SK-N-SH (cell line): ENCODE measurements at regions not wholly inside any gene's neighbourhood (a gene's known extent, or its start where the extent isn't known, plus 50 kb on each side); places are given as distances from the start of the nearest gene placed in this dataset.

Experiments
- CTCF ChIA-PET: fragments of 300-600, 350-600 bp; formaldehyde crosslinking; extraction: SDS; loops from one replicate; lab custom pipeline; 2021; lab: Yijun Ruan, JAX
- POLR2A ChIA-PET: fragments of 350-600 bp; sonication (Branson Sonifier 250); formaldehyde crosslinking; extraction: SDS; loops from one replicate; lab custom pipeline; 2020; ENCODE audit warnings: antibody characterized with exemption, inconsistent platforms; lab: Yijun Ruan, JAX
- DNase-seq: peaks from one replicate; pipeline ENCODE4 v3.0.0; 2012
- H2AFZ ChIP-seq: fragments of 200-600 bp; sonication (generic); 2 replicates; pipeline ENCODE4 v1.8.1; 2016; ENCODE audit warnings: antibody characterized with exemption, mild to moderate bottlenecking, low read depth
- H3F3A ChIP-seq: fragments of 200-600 bp; sonication (generic); replicated peaks from 2 replicates; pipeline ENCODE3; 2016; ENCODE audit warnings: antibody characterized with exemption, mild to moderate bottlenecking; ENCODE audit not compliant: insufficient read depth
- H3K27ac ChIP-seq, 2 experiments: fragments of 200-500 bp in 1 of 2; fragments of 200-600 bp in 1 of 2; sonication (Bioruptor generic) in 1 of 2; sonication (generic), shearing (Covaris generic) in 1 of 2; 2 replicates each; pipeline versions ENCODE4 v1.5.1 to v1.6.1; 2014 to 2016; ENCODE audit warnings: low read depth in 2 of 2, inconsistent platforms in 1 of 2, low read length in 1 of 2, mild to moderate bottlenecking in 1 of 2, mixed read lengths in 1 of 2
- H3K27me3 ChIP-seq: fragments of 200-600 bp; sonication (generic), shearing (Covaris generic); 2 replicates; pipeline ENCODE4 v1.6.1; 2016; ENCODE audit warnings: mixed run types; ENCODE audit not compliant: insufficient read depth
- H3K36me3 ChIP-seq, 2 experiments: fragments of 200-500 bp in 1 of 2; fragments of 200-600 bp in 1 of 2; sonication (Bioruptor generic) in 1 of 2; sonication (generic) in 1 of 2; replicated peaks in 1 of 2; 2 replicates each; pipeline versions ENCODE3 to v1.5.1; 2014 to 2016; ENCODE audit warnings: low read length in 1 of 2, mild to moderate bottlenecking in 1 of 2; ENCODE audit not compliant: insufficient read depth in 2 of 2, control insufficient read depth in 1 of 2
- H3K4me1 ChIP-seq, 2 experiments: fragments of 200-500 bp in 1 of 2; fragments of 200-600 bp in 1 of 2; sonication (Bioruptor generic) in 1 of 2; sonication (generic), shearing (Covaris generic) in 1 of 2; 2 replicates each; pipeline versions ENCODE4 v1.5.1 to v1.6.1; 2014 to 2016; ENCODE audit warnings: low read depth in 1 of 2, low read length in 1 of 2, mixed run types in 1 of 2; ENCODE audit not compliant: insufficient read depth in 2 of 2, control insufficient read depth in 1 of 2
- H3K4me2 ChIP-seq: fragments of 200-600 bp; sonication (generic), shearing (Covaris generic); 2 replicates; pipeline ENCODE4 v1.6.1; 2017; ENCODE audit warnings: mixed run types
- H3K4me3 ChIP-seq, 2 experiments: fragments of 200-500 bp in 1 of 2; fragments of 200-600 bp in 1 of 2; sonication (Bioruptor generic) in 1 of 2; sonication (generic), shearing (Covaris generic) in 1 of 2; 2 replicates each; pipeline versions ENCODE4 v1.5.1 to v1.8.1; 2014 to 2016; ENCODE audit warnings: low read depth in 2 of 2, inconsistent platforms in 1 of 2, low read length in 1 of 2, mild to moderate bottlenecking in 1 of 2, mixed read lengths in 1 of 2, moderate library complexity in 1 of 2
- H3K79me2 ChIP-seq: fragments of 200-600 bp; sonication (generic); 2 replicates; pipeline ENCODE4 v1.8.1; 2017; ENCODE audit warnings: mild to moderate bottlenecking; ENCODE audit not compliant: insufficient read depth
- H3K9ac ChIP-seq: fragments of 200-600 bp; sonication (generic); 2 replicates; pipeline ENCODE4 v1.6.1; 2017; ENCODE audit warnings: mixed run types
- H3K9me2 ChIP-seq: fragments of 200-600 bp; sonication (generic); 2 replicates; pipeline ENCODE4 v1.6.1; 2017; ENCODE audit warnings: mixed run types
- H3K9me3 ChIP-seq: fragments of 200-600 bp; sonication (generic); 2 replicates; pipeline ENCODE4 v1.6.1; 2017; ENCODE audit warnings: mixed run types, mild to moderate bottlenecking, moderate library complexity
- H4K20me1 ChIP-seq: fragments of 200-600 bp; sonication (generic); 2 replicates; pipeline ENCODE4 v1.6.1; 2017; ENCODE audit warnings: mild to moderate bottlenecking, mixed run types; ENCODE audit not compliant: insufficient read depth
- EP300 ChIP-seq, 2 experiments: IDR thresholded peaks; 2 replicates each; pipeline versions ENCODE4 v1.4.0 to v1.6.1; 2012; ENCODE audit warnings: borderline replicate concordance in 1 of 2, low read depth in 1 of 2, low read length in 1 of 2
- EZH2phosphoT487 ChIP-seq: fragments of 200-600 bp; sonication (generic); IDR thresholded peaks from 2 replicates; pipeline ENCODE4 v1.6.1; 2017; ENCODE audit warnings: low read depth, mixed run types, mild to moderate bottlenecking, antibody characterized with exemption, moderate library complexity, borderline replicate concordance
- FOXM1 ChIP-seq: IDR thresholded peaks from 2 replicates; pipeline ENCODE4 v1.4.0; 2012; ENCODE audit warnings: low read depth, mild to moderate bottlenecking
- GATA2 ChIP-seq: sonication (generic); formaldehyde crosslinking; IDR thresholded peaks from 2 replicates; pipeline ENCODE4 v1.5.0; 2020; ENCODE audit warnings: mild to moderate bottlenecking, missing genetic modification reagents
- JUND ChIP-seq: IDR thresholded peaks from 2 replicates; pipeline ENCODE4 v1.4.0; 2012
- MEF2A ChIP-seq: IDR thresholded peaks from 2 replicates; pipeline ENCODE4 v1.4.0; 2012; ENCODE audit warnings: low read depth, borderline replicate concordance
- NFIC ChIP-seq: IDR thresholded peaks from 2 replicates; pipeline ENCODE4 v1.4.0; 2012; ENCODE audit warnings: borderline replicate concordance
- NRF1 ChIP-seq: IDR thresholded peaks from 2 replicates; pipeline ENCODE4 v1.6.1; 2012; ENCODE audit warnings: low read depth, mild to moderate bottlenecking, low read length
- PBX3 ChIP-seq: IDR thresholded peaks from 2 replicates; pipeline ENCODE4; 2012
- POLR2AphosphoS5 ChIP-seq: IDR thresholded peaks from 2 replicates; pipeline ENCODE4 v1.6.1; 2012; ENCODE audit warnings: low read depth, low read length
- RAD21 ChIP-seq: IDR thresholded peaks from 2 replicates; pipeline ENCODE4 v1.6.1; 2012; ENCODE audit warnings: mild to moderate bottlenecking, low read length
- RFX5 ChIP-seq: IDR thresholded peaks from 2 replicates; pipeline ENCODE4 v1.6.1; 2012; ENCODE audit warnings: mild to moderate bottlenecking, improper control_type of control experiment, low read length
- TCF12 ChIP-seq: IDR thresholded peaks from 2 replicates; pipeline ENCODE4 v1.4.0; 2012
- TEAD4 ChIP-seq: IDR thresholded peaks from 2 replicates; pipeline ENCODE4 v1.4.0; 2012; ENCODE audit warnings: mild to moderate bottlenecking, borderline replicate concordance; ENCODE audit not compliant: insufficient read depth
- YY1 ChIP-seq: IDR thresholded peaks from 2 replicates; pipeline ENCODE4 v1.4.0; 2012; ENCODE audit warnings: low read depth, mild to moderate bottlenecking
- WGBS: methylation state at CpG from one replicate; pipeline ENCODE4 v1.1.6; 2017; ENCODE audit warnings: low lambda C conversion rate; 5-methylcytosine and 5-hydroxymethylcytosine counted together
- TF ChIP-seq, protein P1 (sequence below): IDR thresholded peaks from 2 replicates; pipeline ENCODE4 v1.4.0; 2012; ENCODE audit warnings: low read depth
- TF ChIP-seq, protein P2 (sequence below): fragments of 200-600 bp; sonication (generic); IDR thresholded peaks from 2 replicates; pipeline ENCODE4 v1.6.1; 2017; ENCODE audit warnings: antibody characterized with exemption, mild to moderate bottlenecking, moderate library complexity
- TF ChIP-seq, protein P3 (sequence below): IDR thresholded peaks from 2 replicates; pipeline ENCODE4 v1.6.1; 2012; ENCODE audit warnings: mild to moderate bottlenecking, low read depth, low read length, moderate library complexity
- TF ChIP-seq, protein P4 (sequence below): IDR thresholded peaks from 2 replicates; pipeline ENCODE4 v1.4.0; 2012; ENCODE audit warnings: low read depth, borderline replicate concordance

DNA sequence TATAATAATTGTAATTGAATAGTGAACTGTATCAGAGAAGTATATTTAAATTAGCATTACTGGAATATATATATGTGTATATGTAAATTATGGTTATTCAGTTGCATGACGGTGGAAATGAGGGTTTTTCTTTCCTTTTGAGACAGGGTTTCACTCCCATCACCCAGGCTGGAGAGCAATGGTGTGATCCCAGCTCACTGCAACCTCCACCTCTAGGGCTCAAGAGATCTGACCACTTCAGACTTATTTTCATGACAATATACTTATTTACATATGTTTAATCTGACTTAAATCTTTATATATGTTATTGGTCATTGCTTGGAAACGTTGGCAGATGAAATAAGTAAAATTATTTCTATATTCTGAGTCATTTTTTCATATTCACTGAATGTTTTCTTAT, 744.4 kb upstream of the PRR20A start:
- Histone ChIP-seq H3K4me1 (no peaks in the 10 kb centered on the region), H3K36me3 (no peaks in the 10 kb centered on the region), H3K79me2 (no peaks in the 10 kb centered on the region), H3K4me2 (no peak overlapping the region), H3K9me2 (no peaks in the 10 kb centered on the region), H3F3A (no peaks in the 10 kb centered on the region), H2AFZ (no peak overlapping the region), H4K20me1 (no peaks in the 10 kb centered on the region), H3K9me3 (no peaks in the 10 kb centered on the region), H3K4me3 (no peak overlapping the region), H3K27ac (no peak overlapping the region), H3K27me3 (no peaks in the 10 kb centered on the region), H3K9ac (no peak overlapping the region)
- ChIA-PET POLR2A (no interaction called here), CTCF (no interaction called here)
- DNase-seq: no peak
- 0% methylated on average over 2 of the region's 2 CpGs for WGBS
- TF ChIP-seq TCF12: no peak
- no peak for TF ChIP-seq EZH2phosphoT487
- TF ChIP-seq NRF1: no peak
- TF ChIP-seq EP300 (IDR thresholded peaks at IDR 0.05; ENCODE audit: borderline replicate concordance in 1 of 2, low read depth in 1 of 2, low read length in 1 of 2): no peak
- TF ChIP-seq PBX3: no peak
- no peak for TF ChIP-seq YY1
- TF ChIP-seq RFX5: no peak
- TF ChIP-seq JUND: no peak
- TF ChIP-seq POLR2AphosphoS5: no peak
- no peak for TF ChIP-seq GATA2 (CRISPR knock-in tag)
- TF ChIP-seq FOXM1: no peak
- TF ChIP-seq MEF2A: no peak
- TF ChIP-seq, protein P1, sequence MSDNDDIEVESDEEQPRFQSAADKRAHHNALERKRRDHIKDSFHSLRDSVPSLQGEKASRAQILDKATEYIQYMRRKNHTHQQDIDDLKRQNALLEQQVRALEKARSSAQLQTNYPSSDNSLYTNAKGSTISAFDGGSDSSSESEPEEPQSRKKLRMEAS: no peak

GRCh38 chr13:56400774-56401173, 739.9 kb upstream of the PRR20A start:
- WGBS: 0% methylated on average over 2 of the region's 3 CpGs
- H3K4me3 ChIP-seq: no peak overlapping the region
- TF ChIP-seq EP300 (IDR thresholded peaks at IDR 0.05; ENCODE audit: borderline replicate concordance in 1 of 2, low read depth in 1 of 2, low read length in 1 of 2) (no peak), NFIC (no peak), JUND (no peak), RAD21 (no peak), TEAD4 (no peak), RFX5 (no peak)
- TF ChIP-seq, protein P2, sequence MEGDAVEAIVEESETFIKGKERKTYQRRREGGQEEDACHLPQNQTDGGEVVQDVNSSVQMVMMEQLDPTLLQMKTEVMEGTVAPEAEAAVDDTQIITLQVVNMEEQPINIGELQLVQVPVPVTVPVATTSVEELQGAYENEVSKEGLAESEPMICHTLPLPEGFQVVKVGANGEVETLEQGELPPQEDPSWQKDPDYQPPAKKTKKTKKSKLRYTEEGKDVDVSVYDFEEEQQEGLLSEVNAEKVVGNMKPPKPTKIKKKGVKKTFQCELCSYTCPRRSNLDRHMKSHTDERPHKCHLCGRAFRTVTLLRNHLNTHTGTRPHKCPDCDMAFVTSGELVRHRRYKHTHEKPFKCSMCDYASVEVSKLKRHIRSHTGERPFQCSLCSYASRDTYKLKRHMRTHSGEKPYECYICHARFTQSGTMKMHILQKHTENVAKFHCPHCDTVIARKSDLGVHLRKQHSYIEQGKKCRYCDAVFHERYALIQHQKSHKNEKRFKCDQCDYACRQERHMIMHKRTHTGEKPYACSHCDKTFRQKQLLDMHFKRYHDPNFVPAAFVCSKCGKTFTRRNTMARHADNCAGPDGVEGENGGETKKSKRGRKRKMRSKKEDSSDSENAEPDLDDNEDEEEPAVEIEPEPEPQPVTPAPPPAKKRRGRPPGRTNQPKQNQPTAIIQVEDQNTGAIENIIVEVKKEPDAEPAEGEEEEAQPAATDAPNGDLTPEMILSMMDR: no peak
- TF ChIP-seq, protein P3, sequence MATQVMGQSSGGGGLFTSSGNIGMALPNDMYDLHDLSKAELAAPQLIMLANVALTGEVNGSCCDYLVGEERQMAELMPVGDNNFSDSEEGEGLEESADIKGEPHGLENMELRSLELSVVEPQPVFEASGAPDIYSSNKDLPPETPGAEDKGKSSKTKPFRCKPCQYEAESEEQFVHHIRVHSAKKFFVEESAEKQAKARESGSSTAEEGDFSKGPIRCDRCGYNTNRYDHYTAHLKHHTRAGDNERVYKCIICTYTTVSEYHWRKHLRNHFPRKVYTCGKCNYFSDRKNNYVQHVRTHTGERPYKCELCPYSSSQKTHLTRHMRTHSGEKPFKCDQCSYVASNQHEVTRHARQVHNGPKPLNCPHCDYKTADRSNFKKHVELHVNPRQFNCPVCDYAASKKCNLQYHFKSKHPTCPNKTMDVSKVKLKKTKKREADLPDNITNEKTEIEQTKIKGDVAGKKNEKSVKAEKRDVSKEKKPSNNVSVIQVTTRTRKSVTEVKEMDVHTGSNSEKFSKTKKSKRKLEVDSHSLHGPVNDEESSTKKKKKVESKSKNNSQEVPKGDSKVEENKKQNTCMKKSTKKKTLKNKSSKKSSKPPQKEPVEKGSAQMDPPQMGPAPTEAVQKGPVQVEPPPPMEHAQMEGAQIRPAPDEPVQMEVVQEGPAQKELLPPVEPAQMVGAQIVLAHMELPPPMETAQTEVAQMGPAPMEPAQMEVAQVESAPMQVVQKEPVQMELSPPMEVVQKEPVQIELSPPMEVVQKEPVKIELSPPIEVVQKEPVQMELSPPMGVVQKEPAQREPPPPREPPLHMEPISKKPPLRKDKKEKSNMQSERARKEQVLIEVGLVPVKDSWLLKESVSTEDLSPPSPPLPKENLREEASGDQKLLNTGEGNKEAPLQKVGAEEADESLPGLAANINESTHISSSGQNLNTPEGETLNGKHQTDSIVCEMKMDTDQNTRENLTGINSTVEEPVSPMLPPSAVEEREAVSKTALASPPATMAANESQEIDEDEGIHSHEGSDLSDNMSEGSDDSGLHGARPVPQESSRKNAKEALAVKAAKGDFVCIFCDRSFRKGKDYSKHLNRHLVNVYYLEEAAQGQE: no peak
- TF ChIP-seq, protein P4, sequence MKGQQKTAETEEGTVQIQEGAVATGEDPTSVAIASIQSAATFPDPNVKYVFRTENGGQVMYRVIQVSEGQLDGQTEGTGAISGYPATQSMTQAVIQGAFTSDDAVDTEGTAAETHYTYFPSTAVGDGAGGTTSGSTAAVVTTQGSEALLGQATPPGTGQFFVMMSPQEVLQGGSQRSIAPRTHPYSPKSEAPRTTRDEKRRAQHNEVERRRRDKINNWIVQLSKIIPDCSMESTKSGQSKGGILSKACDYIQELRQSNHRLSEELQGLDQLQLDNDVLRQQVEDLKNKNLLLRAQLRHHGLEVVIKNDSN: no peak
- H3K9me3 ChIP-seq: no peaks in the 10 kb centered on the region
- ChIA-PET CTCF (no interaction called here), POLR2A (no interaction called here)
- H3F3A ChIP-seq: no peaks in the 10 kb centered on the region
- H3K9ac ChIP-seq: no peak overlapping the region
- no peak for DNase-seq
- H3K79me2 ChIP-seq: no peaks in the 10 kb centered on the region
- H3K4me1 ChIP-seq: no peaks in the 10 kb centered on the region
- H3K4me2 ChIP-seq: no peak overlapping the region
- H3K9me2 ChIP-seq: no peaks in the 10 kb centered on the region
- H3K27me3 ChIP-seq: no peaks in the 10 kb centered on the region
- H2AFZ ChIP-seq: no peak overlapping the region
- no peak overlapping the region for H3K27ac ChIP-seq
- no peaks in the 10 kb centered on the region for H4K20me1 ChIP-seq
- no peaks in the 10 kb centered on the region for H3K36me3 ChIP-seq
